HEK293T (cell line): ENCODE measurements at regions not wholly inside any gene's neighbourhood (a gene's known extent, or its start where the extent isn't known, plus 50 kb on each side); places are given as distances from the start of the nearest gene placed in this dataset.

Experiments
- ARNT ChIP-seq: fragments of 450-650 bp; IDR thresholded peaks from 2 replicates; pipeline ENCODE4 v1.6.1; 2017; ENCODE audit warnings: mild to moderate bottlenecking
- BHLHE40 ChIP-seq: fragments of 450-650 bp; IDR thresholded peaks from 2 replicates; pipeline ENCODE4 v1.6.1; 2016; ENCODE audit warnings: mild to moderate bottlenecking, moderate library complexity, borderline replicate concordance
- ELF4 ChIP-seq: fragments of 450-650 bp; IDR thresholded peaks from 2 replicates; pipeline ENCODE4 v1.6.1; 2017; ENCODE audit warnings: antibody characterized with exemption
- FOXK2 ChIP-seq: fragments of 450-650 bp; IDR thresholded peaks from 2 replicates; pipeline ENCODE4 v1.6.1; 2016; ENCODE audit warnings: mild to moderate bottlenecking
- NFRKB ChIP-seq: fragments of 450-650 bp; IDR thresholded peaks from 2 replicates; pipeline ENCODE4 v1.6.1; 2016; ENCODE audit warnings: mild to moderate bottlenecking, moderate library complexity
- SUZ12 ChIP-seq: fragments of 450-650 bp; IDR thresholded peaks from 2 replicates; pipeline ENCODE4 v1.6.1; 2016; ENCODE audit warnings: mild to moderate bottlenecking
- TARDBP ChIP-seq: fragments of 450-650 bp; IDR thresholded peaks from 2 replicates; pipeline ENCODE4 v1.6.1; 2016

- TF ChIP-seq BHLHE40 = no peak
- TF ChIP-seq FOXK2 = no peak
- TF ChIP-seq TARDBP = no peak
- no peak for TF ChIP-seq ARNT
- no peak for TF ChIP-seq SUZ12
- no peak for TF ChIP-seq NFRKB
- TF ChIP-seq ELF4 = no peak
These were observed 583.4 kb downstream of the ZEB2 start for GRCh38 chr2:143936538-143936847.
